Stimulated activated CD4-positive, alpha-beta T cell treated with anti-CD3 and anti-CD28 coated beads, Interleukin-4, amount 100 ng/mL, for 1 hour (primary cell): ENCODE measurements at regions not wholly inside any gene's neighbourhood (a gene's known extent, or its start where the extent isn't known, plus 50 kb on each side); places are given as distances from the start of the nearest gene placed in this dataset.

Experiments used
- DNase-seq: peaks from one replicate; pipeline ENCODE4 v3.0.0-alpha.2; 2020

DNA sequence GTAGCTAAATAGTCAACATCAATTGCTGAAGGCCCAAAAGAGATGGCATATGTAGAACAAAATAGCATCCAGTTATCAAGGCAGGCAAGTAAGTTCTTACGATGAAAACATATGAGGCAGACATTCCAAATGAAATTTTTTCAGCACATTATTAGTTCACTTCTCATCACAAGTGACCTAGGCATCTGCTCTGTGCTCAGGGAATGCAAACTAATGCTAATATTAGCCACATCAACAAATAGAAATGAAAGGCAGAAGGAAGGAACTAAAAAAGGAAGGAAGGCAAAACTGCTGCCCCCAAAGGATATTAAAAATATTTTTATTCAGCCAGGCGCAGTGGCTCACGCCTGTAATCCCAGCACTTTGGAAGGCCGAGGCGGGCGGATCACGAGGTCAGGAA is 51.2 kb upstream of the ROCK1 start:
- no peak for DNase-seq

GRCh38 chr18:21163647-21164547 is 52.3 kb upstream of the ROCK1 start:
- DNase-seq = no peak

DNA sequence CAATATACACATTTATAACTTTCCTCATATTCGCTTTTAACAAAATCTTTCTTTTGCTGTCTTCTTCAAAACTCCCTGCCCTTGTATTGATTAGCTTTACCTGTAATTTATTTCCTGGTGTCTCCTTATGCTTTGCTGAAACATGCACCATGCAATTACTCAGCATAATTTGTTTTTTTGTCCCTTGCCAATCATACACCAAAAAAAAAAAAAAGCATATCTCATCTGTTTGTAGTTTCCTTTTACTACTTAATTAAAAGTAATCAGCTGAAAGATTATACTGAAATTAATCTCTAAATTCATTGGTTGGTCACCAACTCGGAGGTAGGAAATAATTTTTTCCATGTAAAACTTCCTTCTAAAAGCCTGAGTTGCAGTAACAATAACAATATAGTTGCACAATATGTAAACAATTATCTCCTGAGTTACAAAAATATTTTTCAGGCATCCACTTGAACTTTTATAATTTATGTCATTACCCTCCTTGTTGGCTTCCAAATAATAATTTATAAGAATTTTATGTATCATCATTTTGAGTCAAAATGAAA is 53.0 kb upstream of the ROCK1 start:
- DNase-seq = no peak

- no peak for DNase-seq
Observed at GRCh38 chr18:21167641-21168377, 56.2 kb upstream of the ROCK1 start.

GRCh38 chr18:21168880-21169279 is 57.3 kb upstream of the ROCK1 start:
- no peak for DNase-seq

DNA sequence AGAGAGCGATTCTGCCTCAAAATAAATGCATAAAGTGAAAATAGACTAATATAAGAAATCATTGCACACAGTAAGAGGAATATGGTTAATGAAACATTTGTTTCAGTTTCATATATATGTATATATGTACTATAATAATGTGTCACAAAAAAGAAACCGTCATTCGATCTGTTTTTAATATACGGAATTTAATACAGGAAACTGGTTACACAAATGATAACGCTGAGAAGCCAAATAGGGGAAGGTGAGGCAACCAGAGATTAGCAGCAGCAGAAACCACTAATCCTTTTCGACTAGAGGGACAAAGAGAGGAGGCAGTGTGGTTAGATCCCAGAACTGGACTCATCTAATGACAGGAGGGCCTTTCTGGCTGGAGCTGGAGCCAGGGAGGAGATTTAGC is 64.2 kb upstream of the GREB1L start:
- DNase-seq = no peak

DNA sequence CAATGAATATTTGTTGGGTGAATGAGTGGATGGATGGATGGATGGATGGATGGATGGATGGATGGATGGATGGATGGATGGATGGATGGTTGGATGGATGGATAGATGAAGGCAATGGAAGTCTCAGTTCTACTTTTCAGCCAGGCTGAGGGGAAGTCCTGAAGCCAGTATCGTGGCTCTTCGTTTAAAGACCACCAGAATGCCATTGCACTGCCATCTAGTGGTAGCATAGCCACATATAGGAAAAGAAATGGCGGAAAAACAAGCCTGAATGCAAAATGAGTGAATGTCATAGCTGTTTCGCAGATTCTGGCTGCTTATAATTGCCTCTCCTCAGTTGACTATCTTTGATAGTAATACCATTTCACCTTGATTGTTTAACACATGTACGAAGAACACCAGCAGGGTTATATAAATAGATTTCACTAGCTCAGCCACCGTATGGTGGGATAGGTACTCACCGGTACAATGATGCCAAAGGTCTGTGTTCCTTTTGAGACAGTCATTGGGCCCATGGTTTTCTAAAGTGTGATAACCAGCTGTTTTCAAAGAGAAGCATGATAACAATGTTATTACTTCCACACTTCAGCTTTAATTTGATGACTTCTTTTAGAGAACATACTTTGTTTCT is 62.3 kb upstream of the GREB1L start:
- DNase-seq = peak; percentile 20

DNA sequence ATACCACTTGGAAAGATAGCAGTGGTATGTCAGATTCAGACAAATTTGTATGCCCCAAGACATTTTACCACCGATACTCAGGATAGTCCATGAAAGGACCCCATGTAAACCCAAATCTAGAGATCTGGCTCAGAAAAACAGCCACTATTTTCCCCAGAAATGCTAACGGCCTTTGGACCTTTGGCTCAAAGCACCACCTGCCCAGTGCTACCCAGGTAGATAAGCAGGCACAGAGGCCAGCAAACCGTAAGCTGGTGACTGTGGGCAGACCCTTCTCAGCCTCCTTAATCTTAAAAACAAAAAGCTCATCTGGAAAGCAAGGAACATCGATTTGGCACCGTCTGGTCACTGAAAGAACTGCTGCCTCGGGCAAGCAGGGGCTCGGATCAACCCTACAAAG is 61.4 kb upstream of the GREB1L start:
- DNase-seq = no peak

DNA sequence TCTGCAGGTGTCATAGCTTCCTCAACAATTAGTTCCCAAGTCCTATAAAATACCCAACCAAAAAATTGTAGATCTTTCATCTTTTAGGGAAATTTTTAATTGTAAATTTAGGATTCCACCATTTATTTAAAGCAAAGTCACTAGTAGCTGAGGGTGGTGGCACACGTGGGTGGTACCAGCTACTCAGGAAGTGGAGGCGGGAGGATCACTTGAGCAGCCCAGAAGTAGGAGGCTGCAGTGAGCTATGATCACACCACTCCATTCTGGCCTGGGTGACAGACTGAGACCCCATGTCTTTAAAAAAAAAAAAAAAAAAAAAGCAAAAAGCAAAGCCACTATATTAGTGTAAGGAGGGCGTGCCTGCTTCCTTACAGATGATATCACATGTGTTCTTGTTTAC is 60.3 kb upstream of the GREB1L start:
- no peak for DNase-seq

DNA sequence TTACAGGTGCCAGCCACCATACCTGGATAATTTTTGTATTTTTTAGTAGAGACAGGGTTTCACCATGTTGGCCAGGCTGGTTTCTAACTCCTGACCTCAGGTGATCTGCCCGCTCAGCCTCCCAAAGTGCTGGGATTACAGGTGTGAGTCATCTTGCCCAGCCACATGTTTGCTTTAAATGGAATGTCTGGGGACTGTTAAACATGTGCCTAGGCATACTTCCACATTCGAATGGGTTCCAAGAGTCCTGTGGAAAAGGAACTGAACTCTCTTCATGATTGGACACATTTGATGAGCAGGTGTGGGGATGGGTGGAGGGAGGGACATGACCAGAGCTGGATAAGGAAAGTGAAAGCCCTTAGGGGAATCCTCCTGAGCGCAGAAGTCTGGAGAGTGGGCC is 58.4 kb upstream of the GREB1L start:
- no peak for DNase-seq

DNA sequence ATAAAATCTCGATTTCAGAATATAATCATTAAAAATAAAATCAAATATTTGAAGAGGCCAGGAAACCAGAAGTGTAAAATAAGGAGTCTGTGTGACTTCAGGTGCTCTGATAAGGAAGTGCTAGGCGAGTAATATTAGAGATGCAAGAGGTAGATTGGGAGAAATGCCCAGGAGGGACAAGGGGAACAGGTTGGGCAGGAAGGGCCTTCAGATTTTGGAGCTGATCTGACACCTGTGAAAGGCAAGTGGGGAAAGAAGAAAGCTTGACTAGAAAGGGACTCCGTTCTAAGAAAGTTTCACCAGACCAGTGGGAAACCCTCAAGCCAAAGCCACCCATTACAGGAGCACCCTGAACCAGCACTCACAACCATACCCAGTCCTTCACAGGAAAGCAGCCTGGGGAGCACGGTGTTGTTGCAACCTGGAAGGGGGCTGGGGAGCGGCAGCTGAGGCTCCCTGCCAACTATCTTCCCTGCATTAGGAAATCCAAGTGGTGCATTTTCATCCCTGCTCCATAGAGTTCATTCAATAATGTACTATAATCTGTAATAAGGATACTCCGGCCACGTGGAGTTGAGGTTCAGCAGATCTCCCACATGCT is 57.5 kb upstream of the GREB1L start:
- no peak for DNase-seq

DNA sequence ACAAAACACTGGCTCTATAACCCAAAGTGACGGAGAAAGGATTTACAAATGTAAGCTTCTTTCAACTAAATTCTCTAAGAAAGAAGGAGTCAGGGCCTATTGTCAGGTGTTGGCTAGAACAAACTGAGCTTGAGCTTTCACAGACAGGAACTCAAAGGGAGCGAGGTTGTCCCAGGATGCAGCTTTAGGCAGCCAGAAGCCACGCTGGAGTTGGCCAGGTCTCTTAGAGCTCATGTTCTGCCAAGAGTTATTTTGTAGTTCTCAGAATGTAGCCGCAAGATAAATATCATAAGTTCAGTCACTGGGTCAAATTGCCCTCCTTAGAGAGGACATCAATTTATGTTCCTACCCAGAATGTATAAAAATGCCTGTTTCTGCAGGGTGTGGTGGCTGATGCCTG is 54.1 kb upstream of the GREB1L start:
- DNase-seq = no peak

- peak; percentile 10 for DNase-seq
Observed at GRCh38 chr18:21191596-21192307, 50.3 kb upstream of the GREB1L start.
